ENCODE measurements at regions not wholly inside any gene's neighbourhood (a gene's known extent, or its start where the extent isn't known, plus 50 kb on each side); places are given as distances from the start of the nearest gene placed in this dataset.

- no peaks in the 10 kb centered on the region for H3K4me1 Mint-ChIP-seq (ENCODE audit: low read depth)
- H3K27me3 Mint-ChIP-seq = no peaks in the 10 kb centered on the region
- no peaks in the 10 kb centered on the region for H3K36me3 Mint-ChIP-seq
- H3K4me3 Mint-ChIP-seq = no peak overlapping the region
- H3K27ac Mint-ChIP-seq = no peak overlapping the region
- H3K9me3 Mint-ChIP-seq (ENCODE audit: low read depth) = peaks cover 3% of the 10 kb centered on the region
Measured at GRCh38 chr2:193988784-193989183, 1668.2 kb upstream of the SLC39A10 start.

- no peaks in the 10 kb centered on the region for H3K27me3 Mint-ChIP-seq
- H3K9me3 Mint-ChIP-seq (ENCODE audit: low read depth) = no peaks in the 10 kb centered on the region
- no peaks in the 10 kb centered on the region for H3K36me3 Mint-ChIP-seq
- no peaks in the 10 kb centered on the region for H3K4me1 Mint-ChIP-seq (ENCODE audit: low read depth)
- H3K4me3 Mint-ChIP-seq = no peak overlapping the region
- no peak overlapping the region for H3K27ac Mint-ChIP-seq
Measured at GRCh38 chr2:193985272-193985671, 1671.8 kb upstream of the SLC39A10 start.

GRCh38 chr2:193980599-193980998 is 1676.4 kb upstream of the SLC39A10 start:
- Mint-ChIP-seq H3K4me3 (no peak overlapping the region), H3K4me1 (ENCODE audit: low read depth) (no peaks in the 10 kb centered on the region), H3K9me3 (ENCODE audit: low read depth) (no peaks in the 10 kb centered on the region), H3K36me3 (no peaks in the 10 kb centered on the region), H3K27me3 (no peaks in the 10 kb centered on the region), H3K27ac (no peak overlapping the region)

- Mint-ChIP-seq H3K4me1 (ENCODE audit: low read depth) (no peaks in the 10 kb centered on the region), H3K27ac (no peak overlapping the region), H3K36me3 (no peaks in the 10 kb centered on the region), H3K27me3 (peaks cover 2% of the 10 kb centered on the region), H3K4me3 (no peak overlapping the region), H3K9me3 (ENCODE audit: low read depth) (no peaks in the 10 kb centered on the region)
Measured at GRCh38 chr2:193973781-193974180, 1683.2 kb upstream of the SLC39A10 start.

GRCh38 chr2:193966590-193966989 is 1690.4 kb upstream of the SLC39A10 start:
- H3K27ac Mint-ChIP-seq = no peak overlapping the region
- peaks cover 2% of the 10 kb centered on the region for H3K27me3 Mint-ChIP-seq
- H3K4me1 Mint-ChIP-seq (ENCODE audit: low read depth) = no peaks in the 10 kb centered on the region
- H3K9me3 Mint-ChIP-seq (ENCODE audit: low read depth) = no peaks in the 10 kb centered on the region
- no peak overlapping the region for H3K4me3 Mint-ChIP-seq
- no peaks in the 10 kb centered on the region for H3K36me3 Mint-ChIP-seq

GRCh38 chr2:193965263-193965662 is 1691.8 kb upstream of the SLC39A10 start:
- Mint-ChIP-seq H3K27me3 (peaks cover 2% of the 10 kb centered on the region), H3K27ac (no peak overlapping the region), H3K4me3 (no peak overlapping the region), H3K9me3 (ENCODE audit: low read depth) (no peaks in the 10 kb centered on the region), H3K4me1 (ENCODE audit: low read depth) (no peaks in the 10 kb centered on the region), H3K36me3 (no peaks in the 10 kb centered on the region)

GRCh38 chr2:193963472-193964119 is 1693.4 kb upstream of the SLC39A10 start:
- Mint-ChIP-seq H3K36me3 (no peaks in the 10 kb centered on the region), H3K9me3 (ENCODE audit: low read depth) (no peaks in the 10 kb centered on the region), H3K4me1 (ENCODE audit: low read depth) (no peaks in the 10 kb centered on the region), H3K4me3 (no peak overlapping the region), H3K27ac (no peak overlapping the region), H3K27me3 (no peaks in the 10 kb centered on the region)

GRCh38 chr2:193946806-193947205 is 1710.2 kb upstream of the SLC39A10 start:
- Mint-ChIP-seq H3K36me3 (no peaks in the 10 kb centered on the region), H3K4me3 (no peak overlapping the region), H3K4me1 (ENCODE audit: low read depth) (no peaks in the 10 kb centered on the region), H3K9me3 (ENCODE audit: low read depth) (no peaks in the 10 kb centered on the region), H3K27ac (no peak overlapping the region), H3K27me3 (no peaks in the 10 kb centered on the region)

GRCh38 chr2:193943406-193943960 is 1713.5 kb upstream of the SLC39A10 start:
- no peaks in the 10 kb centered on the region for H3K9me3 Mint-ChIP-seq (ENCODE audit: low read depth)
- H3K4me1 Mint-ChIP-seq (ENCODE audit: low read depth) = no peaks in the 10 kb centered on the region
- no peak overlapping the region for H3K27ac Mint-ChIP-seq
- no peaks in the 10 kb centered on the region for H3K27me3 Mint-ChIP-seq
- H3K36me3 Mint-ChIP-seq = no peaks in the 10 kb centered on the region
- H3K4me3 Mint-ChIP-seq = no peak overlapping the region

- peaks cover 3% of the 10 kb centered on the region for H3K9me3 Mint-ChIP-seq (ENCODE audit: low read depth)
- H3K36me3 Mint-ChIP-seq = no peaks in the 10 kb centered on the region
- H3K27me3 Mint-ChIP-seq = no peaks in the 10 kb centered on the region
- H3K4me1 Mint-ChIP-seq (ENCODE audit: low read depth) = no peaks in the 10 kb centered on the region
- H3K27ac Mint-ChIP-seq = no peak overlapping the region
- H3K4me3 Mint-ChIP-seq = no peak overlapping the region
Measured at GRCh38 chr2:193935114-193935513, 1721.9 kb upstream of the SLC39A10 start.

- Mint-ChIP-seq H3K4me1 (ENCODE audit: low read depth) (no peaks in the 10 kb centered on the region), H3K27me3 (no peaks in the 10 kb centered on the region), H3K36me3 (no peaks in the 10 kb centered on the region), H3K4me3 (no peak overlapping the region), H3K27ac (no peak overlapping the region), H3K9me3 (ENCODE audit: low read depth) (peaks cover 3% of the 10 kb centered on the region)
Measured at GRCh38 chr2:193929131-193929530, 1727.9 kb upstream of the SLC39A10 start.

- Mint-ChIP-seq H3K9me3 (ENCODE audit: low read depth) (no peaks in the 10 kb centered on the region), H3K27me3 (no peaks in the 10 kb centered on the region), H3K36me3 (no peaks in the 10 kb centered on the region), H3K27ac (no peak overlapping the region), H3K4me3 (no peak overlapping the region), H3K4me1 (ENCODE audit: low read depth) (no peaks in the 10 kb centered on the region)
Measured at GRCh38 chr2:193907561-193907960, 1712.8 kb upstream of the TMEFF2 start.

- H3K36me3 Mint-ChIP-seq = no peaks in the 10 kb centered on the region
- no peaks in the 10 kb centered on the region for H3K9me3 Mint-ChIP-seq (ENCODE audit: low read depth)
- H3K27me3 Mint-ChIP-seq = no peaks in the 10 kb centered on the region
- H3K4me3 Mint-ChIP-seq = no peak overlapping the region
- no peak overlapping the region for H3K27ac Mint-ChIP-seq
- no peaks in the 10 kb centered on the region for H3K4me1 Mint-ChIP-seq (ENCODE audit: low read depth)
Measured at GRCh38 chr2:193900292-193900691, 1705.6 kb upstream of the TMEFF2 start.

- no peaks in the 10 kb centered on the region for H3K27me3 Mint-ChIP-seq
- no peak overlapping the region for H3K27ac Mint-ChIP-seq
- H3K4me3 Mint-ChIP-seq = no peak overlapping the region
- H3K36me3 Mint-ChIP-seq = no peaks in the 10 kb centered on the region
- no peaks in the 10 kb centered on the region for H3K9me3 Mint-ChIP-seq (ENCODE audit: low read depth)
- H3K4me1 Mint-ChIP-seq (ENCODE audit: low read depth) = no peaks in the 10 kb centered on the region
Measured at GRCh38 chr2:193895226-193895625, 1700.5 kb upstream of the TMEFF2 start.

GRCh38 chr2:193894081-193894480 is 1699.3 kb upstream of the TMEFF2 start:
- Mint-ChIP-seq H3K4me3 (no peak overlapping the region), H3K27ac (no peak overlapping the region), H3K36me3 (no peaks in the 10 kb centered on the region), H3K4me1 (ENCODE audit: low read depth) (no peaks in the 10 kb centered on the region), H3K27me3 (no peaks in the 10 kb centered on the region), H3K9me3 (ENCODE audit: low read depth) (no peaks in the 10 kb centered on the region)

- Mint-ChIP-seq H3K27me3 (no peaks in the 10 kb centered on the region), H3K36me3 (no peaks in the 10 kb centered on the region), H3K9me3 (ENCODE audit: low read depth) (no peaks in the 10 kb centered on the region), H3K27ac (no peak overlapping the region), H3K4me3 (no peak overlapping the region), H3K4me1 (ENCODE audit: low read depth) (no peaks in the 10 kb centered on the region)
Measured at GRCh38 chr2:193891023-193891422, 1696.3 kb upstream of the TMEFF2 start.

Measured in activated naive CD8-positive, alpha-beta T cell (primary cell).